ENCODE measurements at regions not wholly inside any gene's neighbourhood (a gene's known extent, or its start where the extent isn't known, plus 50 kb on each side); places are given as distances from the start of the nearest gene placed in this dataset.

GRCh38 chr10:71124921-71125748 lies 87.2 kb upstream of the UNC5B start:
- peaks cover 66% of the 10 kb centered on the region for H3K27me3 ChIP-seq (ENCODE audit: insufficient read depth, low read length)
- H2AFZ ChIP-seq (ENCODE audit: low read length, unreplicated experiment) = no peak overlapping the region
- no peaks in the 10 kb centered on the region for H3K36me3 ChIP-seq (ENCODE audit: insufficient read depth, low read length)
- no peaks in the 10 kb centered on the region for H3K4me1 ChIP-seq (ENCODE audit: control insufficient read depth, insufficient read depth, low read length, unreplicated experiment)
- no peak overlapping the region for H3K27ac ChIP-seq (ENCODE audit: low read depth, low read length)
- H3K79me2 ChIP-seq (ENCODE audit: control insufficient read depth, insufficient read depth, low read length, unreplicated experiment) = no peaks in the 10 kb centered on the region
- no peak overlapping the region for H3K4me3 ChIP-seq (ENCODE audit: low read depth, low read length)

DNA sequence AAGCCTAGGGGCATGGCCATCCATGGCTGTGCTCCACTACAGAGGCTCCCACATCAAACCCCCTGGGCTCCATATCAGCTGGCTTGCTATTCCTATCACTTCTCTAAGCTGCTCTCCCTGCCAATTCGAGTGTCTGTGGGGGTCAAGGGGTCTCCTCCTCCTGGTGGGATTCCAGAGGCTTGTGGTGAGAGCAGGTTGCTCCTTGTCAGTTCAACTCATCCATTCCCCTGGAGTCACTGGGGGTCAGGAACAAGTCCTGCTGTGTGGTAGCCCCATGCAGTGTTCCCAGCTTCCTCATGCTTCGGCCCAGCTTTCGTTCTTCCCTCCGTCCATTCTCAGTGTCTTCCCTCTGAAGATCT lies 86.6 kb upstream of the UNC5B start:
- Histone ChIP-seq H3K79me2 (ENCODE audit: control insufficient read depth, insufficient read depth, low read length, unreplicated experiment) (no peaks in the 10 kb centered on the region), H3K4me1 (ENCODE audit: control insufficient read depth, insufficient read depth, low read length, unreplicated experiment) (no peaks in the 10 kb centered on the region), H2AFZ (ENCODE audit: low read length, unreplicated experiment) (no peak overlapping the region), H3K36me3 (ENCODE audit: insufficient read depth, low read length) (no peaks in the 10 kb centered on the region), H3K27ac (ENCODE audit: low read depth, low read length) (no peak overlapping the region), H3K4me3 (ENCODE audit: low read depth, low read length) (no peak overlapping the region), H3K27me3 (ENCODE audit: insufficient read depth, low read length) (peaks cover 70% of the 10 kb centered on the region)

- Histone ChIP-seq H3K27ac (ENCODE audit: low read depth, low read length) (no peak overlapping the region), H3K79me2 (ENCODE audit: control insufficient read depth, insufficient read depth, low read length, unreplicated experiment) (no peaks in the 10 kb centered on the region), H3K36me3 (ENCODE audit: insufficient read depth, low read length) (no peaks in the 10 kb centered on the region)
Observed at GRCh38 chr10:71126432-71126831, 85.9 kb upstream of the UNC5B start.

DNA sequence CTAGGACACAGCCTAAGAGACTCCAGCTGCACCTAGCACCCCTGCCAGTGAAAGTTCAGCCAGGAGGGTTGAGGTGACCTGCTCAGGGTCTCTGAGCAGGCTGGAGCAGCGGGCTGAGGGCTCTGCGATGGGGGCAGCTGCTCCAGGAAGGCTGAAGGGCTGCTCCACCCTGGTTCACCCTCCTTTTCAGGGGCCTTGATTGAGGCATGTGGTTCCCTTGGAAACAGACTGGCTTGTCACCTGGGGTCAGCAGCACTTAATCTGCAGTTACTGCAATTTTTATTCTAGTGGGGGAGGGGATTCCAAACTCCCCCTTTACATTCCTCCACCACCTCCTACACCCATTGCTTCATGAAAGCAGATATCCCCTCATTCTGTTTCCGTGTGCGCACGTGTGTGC lies 85.3 kb upstream of the UNC5B start:
- Histone ChIP-seq H3K4me1 (ENCODE audit: control insufficient read depth, insufficient read depth, low read length, unreplicated experiment) (no peaks in the 10 kb centered on the region), H3K27me3 (ENCODE audit: insufficient read depth, low read length) (peaks cover 72% of the 10 kb centered on the region), H3K36me3 (ENCODE audit: insufficient read depth, low read length) (no peaks in the 10 kb centered on the region), H3K27ac (ENCODE audit: low read depth, low read length) (no peak overlapping the region), H3K79me2 (ENCODE audit: control insufficient read depth, insufficient read depth, low read length, unreplicated experiment) (no peaks in the 10 kb centered on the region), H2AFZ (ENCODE audit: low read length, unreplicated experiment) (no peak overlapping the region), H3K4me3 (ENCODE audit: low read depth, low read length) (no peak overlapping the region)

More at GRCh38 chr10:71126432-71126831, 85.9 kb upstream of the UNC5B start:
- Histone ChIP-seq H3K4me1 (ENCODE audit: control insufficient read depth, insufficient read depth, low read length, unreplicated experiment) (no peaks in the 10 kb centered on the region), H2AFZ (ENCODE audit: low read length, unreplicated experiment) (no peak overlapping the region), H3K4me3 (ENCODE audit: low read depth, low read length) (no peak overlapping the region), H3K27me3 (ENCODE audit: insufficient read depth, low read length) (peaks cover 71% of the 10 kb centered on the region)

GRCh38 chr10:71127773-71128172 lies 84.6 kb upstream of the UNC5B start:
- no peaks in the 10 kb centered on the region for H3K79me2 ChIP-seq (ENCODE audit: control insufficient read depth, insufficient read depth, low read length, unreplicated experiment)
- no peak overlapping the region for H3K27ac ChIP-seq (ENCODE audit: low read depth, low read length)
- no peak overlapping the region for H2AFZ ChIP-seq (ENCODE audit: low read length, unreplicated experiment)
- H3K27me3 ChIP-seq (ENCODE audit: insufficient read depth, low read length) = peaks cover 72% of the 10 kb centered on the region
- H3K4me1 ChIP-seq (ENCODE audit: control insufficient read depth, insufficient read depth, low read length, unreplicated experiment) = no peaks in the 10 kb centered on the region
- no peaks in the 10 kb centered on the region for H3K36me3 ChIP-seq (ENCODE audit: insufficient read depth, low read length)
- no peak overlapping the region for H3K4me3 ChIP-seq (ENCODE audit: low read depth, low read length)

DNA sequence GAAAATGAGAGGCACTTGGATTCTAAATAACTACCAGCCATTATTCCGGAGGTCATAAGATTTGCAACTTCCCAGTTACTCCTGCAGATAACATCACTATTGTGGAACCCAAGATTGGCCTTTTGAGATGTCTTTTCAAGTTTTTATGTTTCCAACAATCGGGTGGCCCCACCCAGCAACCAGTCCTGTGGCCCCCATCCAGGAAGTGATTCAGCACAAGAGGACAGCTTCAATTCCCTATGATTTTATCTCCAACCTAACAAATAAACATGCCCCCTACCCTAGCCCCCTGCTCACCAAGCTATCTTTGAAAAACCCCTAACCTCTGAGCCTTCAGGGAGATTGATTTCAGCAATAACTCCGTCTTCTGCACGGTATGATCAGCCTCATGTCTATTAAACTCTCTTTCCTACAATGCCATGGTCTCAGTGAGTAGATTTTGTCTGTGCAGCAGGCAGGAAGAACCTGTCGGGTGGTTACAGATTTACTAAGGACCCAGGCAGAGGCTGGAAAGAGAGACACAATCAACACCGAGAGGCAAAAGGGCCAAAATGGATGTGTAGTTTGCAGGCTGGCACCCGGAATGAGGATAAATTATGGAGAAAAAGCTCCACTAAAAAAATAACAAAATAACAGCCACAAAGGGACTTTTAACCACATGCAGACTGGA lies 83.9 kb upstream of the UNC5B start:
- Histone ChIP-seq H3K79me2 (ENCODE audit: control insufficient read depth, insufficient read depth, low read length, unreplicated experiment) (no peaks in the 10 kb centered on the region), H3K27ac (ENCODE audit: low read depth, low read length) (no peak overlapping the region), H3K4me3 (ENCODE audit: low read depth, low read length) (no peak overlapping the region), H3K27me3 (ENCODE audit: insufficient read depth, low read length) (peaks cover 72% of the 10 kb centered on the region), H2AFZ (ENCODE audit: low read length, unreplicated experiment) (no peak overlapping the region), H3K36me3 (ENCODE audit: insufficient read depth, low read length) (no peaks in the 10 kb centered on the region), H3K4me1 (ENCODE audit: control insufficient read depth, insufficient read depth, low read length, unreplicated experiment) (no peaks in the 10 kb centered on the region)

- H3K4me3 ChIP-seq (ENCODE audit: low read depth, low read length) = no peak overlapping the region
- H2AFZ ChIP-seq (ENCODE audit: low read length, unreplicated experiment) = no peak overlapping the region
- no peak overlapping the region for H3K27ac ChIP-seq (ENCODE audit: low read depth, low read length)
- H3K27me3 ChIP-seq (ENCODE audit: insufficient read depth, low read length) = peaks cover 74% of the 10 kb centered on the region
- no peaks in the 10 kb centered on the region for H3K79me2 ChIP-seq (ENCODE audit: control insufficient read depth, insufficient read depth, low read length, unreplicated experiment)
- H3K36me3 ChIP-seq (ENCODE audit: insufficient read depth, low read length) = no peaks in the 10 kb centered on the region
- no peaks in the 10 kb centered on the region for H3K4me1 ChIP-seq (ENCODE audit: control insufficient read depth, insufficient read depth, low read length, unreplicated experiment)
Observed at GRCh38 chr10:71131096-71131495, 81.3 kb upstream of the UNC5B start.

DNA sequence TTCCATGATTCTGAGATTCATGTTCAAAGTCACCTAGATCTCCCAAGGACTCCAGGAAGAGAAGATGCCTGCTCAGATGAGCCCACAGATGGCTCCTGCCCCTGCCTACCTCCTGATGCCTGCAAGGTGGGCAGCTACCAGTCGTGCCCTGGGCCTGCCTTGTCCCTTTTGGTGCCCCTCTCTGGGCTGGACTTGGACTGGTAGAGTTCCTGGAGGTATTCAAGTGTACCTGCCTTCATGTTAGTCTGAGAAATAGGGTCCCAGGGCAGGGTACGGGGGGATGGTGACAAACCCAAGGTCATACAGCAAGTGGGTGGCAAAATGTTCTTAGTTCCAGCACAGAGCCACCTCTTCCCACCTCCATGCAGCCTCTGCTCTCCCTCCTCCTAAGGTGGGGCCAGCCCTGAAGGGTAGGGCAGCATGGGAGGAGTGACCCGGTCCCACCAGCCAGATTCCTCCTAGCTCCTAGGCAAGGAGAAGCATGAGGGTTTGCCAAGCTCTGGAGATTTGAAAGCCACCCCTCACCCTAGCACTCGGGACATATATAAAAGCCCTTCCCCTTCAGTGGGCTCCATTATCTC lies 80.8 kb upstream of the UNC5B start:
- Histone ChIP-seq H2AFZ (ENCODE audit: low read length, unreplicated experiment) (no peak overlapping the region), H3K4me1 (ENCODE audit: control insufficient read depth, insufficient read depth, low read length, unreplicated experiment) (no peaks in the 10 kb centered on the region), H3K27ac (ENCODE audit: low read depth, low read length) (no peak overlapping the region), H3K27me3 (ENCODE audit: insufficient read depth, low read length) (peaks cover 70% of the 10 kb centered on the region), H3K36me3 (ENCODE audit: insufficient read depth, low read length) (no peaks in the 10 kb centered on the region), H3K79me2 (ENCODE audit: control insufficient read depth, insufficient read depth, low read length, unreplicated experiment) (no peaks in the 10 kb centered on the region), H3K4me3 (ENCODE audit: low read depth, low read length) (no peak overlapping the region)

DNA sequence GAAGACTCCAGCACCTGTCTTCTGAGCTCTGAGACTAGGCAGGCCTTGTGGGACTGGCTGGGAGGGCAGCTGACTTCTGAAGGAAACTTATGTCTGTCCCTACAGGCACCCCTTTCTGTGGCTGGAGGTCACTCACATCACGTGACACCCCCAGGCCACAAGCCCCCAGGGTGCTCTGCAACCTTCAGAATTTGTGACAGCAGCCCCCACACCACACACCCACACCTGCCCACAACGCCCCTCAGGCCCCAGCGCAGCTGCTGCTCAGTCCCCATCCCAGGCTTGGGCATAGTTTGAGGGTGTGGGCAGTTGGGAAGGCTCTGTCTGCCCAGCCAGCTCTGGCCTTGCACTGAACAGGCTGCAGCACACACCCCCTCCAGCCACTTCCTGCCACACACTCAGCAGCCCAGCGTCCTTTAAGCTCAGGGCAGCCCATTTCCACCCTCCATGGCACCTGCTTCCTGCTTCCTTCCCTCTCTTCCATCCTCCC lies 80.0 kb upstream of the UNC5B start:
- H3K27me3 ChIP-seq (ENCODE audit: insufficient read depth, low read length) = peaks cover 70% of the 10 kb centered on the region
- H3K4me1 ChIP-seq (ENCODE audit: control insufficient read depth, insufficient read depth, low read length, unreplicated experiment) = no peaks in the 10 kb centered on the region
- no peak overlapping the region for H3K27ac ChIP-seq (ENCODE audit: low read depth, low read length)
- no peak overlapping the region for H2AFZ ChIP-seq (ENCODE audit: low read length, unreplicated experiment)
- H3K4me3 ChIP-seq (ENCODE audit: low read depth, low read length) = no peak overlapping the region
- H3K79me2 ChIP-seq (ENCODE audit: control insufficient read depth, insufficient read depth, low read length, unreplicated experiment) = no peaks in the 10 kb centered on the region
- H3K36me3 ChIP-seq (ENCODE audit: insufficient read depth, low read length) = no peaks in the 10 kb centered on the region

DNA sequence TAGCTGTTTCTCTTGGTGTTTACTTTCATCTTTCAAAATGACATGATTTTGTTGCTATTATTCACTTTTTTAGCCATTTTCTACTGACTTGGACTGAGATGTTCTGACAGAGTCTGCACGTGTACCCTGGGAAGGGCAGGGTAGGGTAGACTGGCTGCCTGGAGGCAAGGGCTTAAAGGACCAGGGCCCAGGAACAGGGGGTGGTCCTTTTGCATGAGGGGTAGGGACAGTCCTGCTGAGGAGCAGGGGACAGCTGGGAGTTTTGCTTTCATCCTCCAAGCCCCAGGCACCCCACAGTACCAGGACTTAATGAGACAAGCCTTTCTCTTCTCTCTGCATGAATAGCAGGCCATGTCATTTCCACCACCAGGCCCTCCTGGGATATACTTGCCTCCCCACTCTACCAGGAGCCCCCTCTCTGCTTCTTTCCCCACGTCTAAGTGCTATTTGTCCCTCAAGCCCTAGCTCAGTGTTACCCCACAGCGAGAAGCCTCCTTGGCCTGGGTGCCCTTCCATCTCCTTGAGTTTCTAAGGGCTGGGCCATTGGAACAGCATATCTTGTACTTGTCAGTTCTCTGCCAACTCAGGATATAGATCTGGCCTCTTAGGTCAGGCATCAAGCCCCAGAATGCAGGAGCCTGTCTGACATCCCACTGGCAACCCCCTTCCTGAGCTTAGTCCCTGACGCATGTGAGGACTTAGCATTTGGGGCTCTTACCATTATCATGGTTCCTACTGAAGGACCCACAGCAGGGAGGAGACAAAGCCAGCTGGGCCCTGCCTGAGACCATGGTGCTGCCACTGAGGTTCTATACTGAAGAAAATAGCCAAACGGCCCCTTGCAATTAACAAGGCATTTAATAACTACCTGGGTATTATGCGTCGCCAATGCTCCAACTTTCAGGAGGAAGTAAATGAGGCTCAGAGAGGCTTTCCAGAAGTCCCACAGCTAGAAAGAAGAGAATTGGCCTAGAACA lies 78.4 kb upstream of the UNC5B start:
- Histone ChIP-seq H3K27ac (ENCODE audit: low read depth, low read length) (no peak overlapping the region), H3K36me3 (ENCODE audit: insufficient read depth, low read length) (no peaks in the 10 kb centered on the region), H2AFZ (ENCODE audit: low read length, unreplicated experiment) (no peak overlapping the region), H3K79me2 (ENCODE audit: control insufficient read depth, insufficient read depth, low read length, unreplicated experiment) (no peaks in the 10 kb centered on the region), H3K27me3 (ENCODE audit: insufficient read depth, low read length) (peaks cover 77% of the 10 kb centered on the region), H3K4me1 (ENCODE audit: control insufficient read depth, insufficient read depth, low read length, unreplicated experiment) (no peaks in the 10 kb centered on the region), H3K4me3 (ENCODE audit: low read depth, low read length) (no peak overlapping the region)

Data from ACC112 (cell line).